ENCODE measurements at regions not wholly inside any gene's neighbourhood (a gene's known extent, or its start where the extent isn't known, plus 50 kb on each side); places are given as distances from the start of the nearest gene placed in this dataset.

GRCh38 chr4:63583561-63583960 is 825.7 kb downstream of the TECRL start:
- TF ChIP-seq, protein P1, sequence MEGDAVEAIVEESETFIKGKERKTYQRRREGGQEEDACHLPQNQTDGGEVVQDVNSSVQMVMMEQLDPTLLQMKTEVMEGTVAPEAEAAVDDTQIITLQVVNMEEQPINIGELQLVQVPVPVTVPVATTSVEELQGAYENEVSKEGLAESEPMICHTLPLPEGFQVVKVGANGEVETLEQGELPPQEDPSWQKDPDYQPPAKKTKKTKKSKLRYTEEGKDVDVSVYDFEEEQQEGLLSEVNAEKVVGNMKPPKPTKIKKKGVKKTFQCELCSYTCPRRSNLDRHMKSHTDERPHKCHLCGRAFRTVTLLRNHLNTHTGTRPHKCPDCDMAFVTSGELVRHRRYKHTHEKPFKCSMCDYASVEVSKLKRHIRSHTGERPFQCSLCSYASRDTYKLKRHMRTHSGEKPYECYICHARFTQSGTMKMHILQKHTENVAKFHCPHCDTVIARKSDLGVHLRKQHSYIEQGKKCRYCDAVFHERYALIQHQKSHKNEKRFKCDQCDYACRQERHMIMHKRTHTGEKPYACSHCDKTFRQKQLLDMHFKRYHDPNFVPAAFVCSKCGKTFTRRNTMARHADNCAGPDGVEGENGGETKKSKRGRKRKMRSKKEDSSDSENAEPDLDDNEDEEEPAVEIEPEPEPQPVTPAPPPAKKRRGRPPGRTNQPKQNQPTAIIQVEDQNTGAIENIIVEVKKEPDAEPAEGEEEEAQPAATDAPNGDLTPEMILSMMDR (CRISPR knock-in tag; IDR thresholded peaks at IDR 0.05) = no peak
- no peak for TF ChIP-seq TFE3 (CRISPR knock-in tag; IDR thresholded peaks at IDR 0.05)
- no peak for TF ChIP-seq ZNF235 (CRISPR knock-in tag; IDR thresholded peaks at IDR 0.05; ENCODE audit: borderline replicate concordance)
- TF ChIP-seq FOSL1 (CRISPR knock-in tag; IDR thresholded peaks at IDR 0.05; ENCODE audit: borderline replicate concordance) = no peak
- TF ChIP-seq ZZZ3 (CRISPR knock-in tag; IDR thresholded peaks at IDR 0.05; ENCODE audit: borderline replicate concordance) = no peak
- TF ChIP-seq IRF9 (CRISPR knock-in tag; IDR thresholded peaks at IDR 0.05; ENCODE audit: borderline replicate concordance) = no peak
- no peak for TF ChIP-seq ZFAT (CRISPR knock-in tag; conservative IDR thresholded peaks at IDR 0.05)
- no peak for TF ChIP-seq NFIC (IDR thresholded peaks at IDR 0.05; ENCODE audit: low read length)
- TF ChIP-seq ZNF136 (CRISPR knock-in tag; IDR thresholded peaks at IDR 0.05; ENCODE audit: low read depth) = no peak
- no peak for TF ChIP-seq TBX2 (CRISPR knock-in tag; IDR thresholded peaks at IDR 0.05; ENCODE audit: borderline replicate concordance)
- TF ChIP-seq SNAPC2 (CRISPR knock-in tag; IDR thresholded peaks at IDR 0.05) = no peak

All from HepG2 (cell line).